ENCODE measurements at regions not wholly inside any gene's neighbourhood (a gene's known extent, or its start where the extent isn't known, plus 50 kb on each side); places are given as distances from the start of the nearest gene placed in this dataset.

DNA sequence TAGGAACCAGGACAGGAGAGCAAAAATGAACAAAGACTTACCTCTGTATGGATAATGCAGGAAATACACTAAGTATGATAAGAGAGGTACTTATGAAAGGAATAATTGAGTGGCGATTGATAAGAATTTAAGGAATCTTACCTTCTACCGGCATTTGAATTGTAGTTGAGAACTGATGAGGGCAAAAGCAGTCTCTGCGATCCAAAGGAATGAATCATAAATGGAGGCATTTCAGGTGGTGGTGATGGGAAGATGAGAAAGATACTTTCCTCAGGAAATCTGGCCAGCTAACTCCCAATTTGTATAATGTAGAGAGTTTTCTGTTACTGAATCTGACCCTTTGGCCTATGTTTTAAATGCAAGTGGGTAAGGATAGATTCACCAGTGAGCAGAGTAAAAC is 71.9 kb upstream of the C11orf87 start:
- DNase-seq (ENCODE audit: low spot score), result no peak

DNA sequence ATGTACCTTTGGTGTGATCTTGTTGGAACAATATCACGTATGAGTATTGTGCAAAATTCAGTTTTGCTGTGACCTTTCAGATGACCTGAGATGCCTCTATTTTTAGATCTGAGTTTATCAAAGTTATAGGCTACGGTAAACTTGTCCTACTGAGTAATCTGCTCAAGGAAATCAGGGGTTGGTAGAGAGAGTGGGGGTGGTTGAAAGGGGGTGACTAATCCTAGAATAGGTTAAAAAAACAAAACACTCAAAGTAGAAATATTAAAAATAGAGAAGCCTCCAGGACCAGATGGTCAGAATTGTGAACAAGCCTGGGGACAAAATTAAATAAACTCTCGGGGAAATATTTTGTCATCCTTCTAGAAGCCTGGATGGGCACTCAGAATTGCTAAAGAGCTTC is 59.9 kb upstream of the C11orf87 start:
- DNase-seq (ENCODE audit: low spot score), result no peak

GRCh38 chr11:109363682-109364081 is 58.3 kb upstream of the C11orf87 start:
- no peak for DNase-seq (ENCODE audit: low spot score)

GRCh38 chr11:109364851-109365250 is 57.1 kb upstream of the C11orf87 start:
- DNase-seq (ENCODE audit: low spot score), result no peak

DNA sequence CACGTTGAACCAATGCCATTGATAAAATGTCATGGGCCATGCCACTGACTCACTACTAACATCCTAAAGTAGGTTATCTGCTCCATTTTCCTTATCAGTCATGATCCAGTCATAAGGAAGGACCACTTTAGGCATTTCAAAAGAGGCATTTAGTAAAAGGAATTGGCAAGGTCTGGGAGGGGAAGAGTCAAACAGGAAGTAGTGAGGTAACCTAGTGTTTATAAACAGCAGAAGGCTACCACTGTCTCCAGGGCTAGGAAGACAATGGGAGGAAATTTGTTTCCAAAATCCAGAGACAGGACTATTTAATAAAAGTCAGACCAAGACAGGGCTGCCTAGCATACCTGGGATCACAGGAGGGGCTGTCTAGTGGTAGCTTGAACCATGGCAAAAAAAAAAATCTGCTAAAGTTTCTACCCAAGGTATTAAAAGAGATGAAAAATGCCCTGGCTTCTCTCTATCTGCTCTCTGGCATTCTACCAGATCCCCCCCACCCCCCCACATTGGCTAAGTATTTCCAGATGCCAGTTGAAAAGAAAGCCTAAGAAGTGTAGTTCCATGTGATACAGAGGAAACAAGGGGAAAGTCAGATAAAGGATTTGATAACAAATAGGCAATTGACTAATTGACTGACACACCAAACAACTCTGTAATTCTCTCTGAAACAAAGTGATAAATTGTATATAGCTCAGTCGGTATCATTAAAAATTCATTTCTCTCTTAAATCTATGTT is 50.4 kb upstream of the C11orf87 start:
- DNase-seq (ENCODE audit: low spot score), result no peak
